Omental fat pad (tissue), 3 donors: ENCODE measurements at regions not wholly inside any gene's neighbourhood (a gene's known extent, or its start where the extent isn't known, plus 50 kb on each side); places are given as distances from the start of the nearest gene placed in this dataset.

Experiments used
- ATAC-seq: fragments of 150-250 bp; one replicate; pipeline ENCODE4 v1.9.1; 2016; ENCODE audit warnings: mild to moderate bottlenecking, moderate library complexity; ENCODE audit not compliant: low FRiP score
- DNase-seq: peaks from one replicate; pipeline ENCODE4 v3.0.0-alpha.2; 2019; ENCODE audit warnings: low spot score
- CTCF ChIP-seq, 3 donors: fragments of 450-650 bp; IDR thresholded peaks; one replicate each; pipeline ENCODE4 v1.5.1; 2016 to 2017; ENCODE audit warnings: antibody characterized with exemption in 3 of 3, mild to moderate bottlenecking in 3 of 3, moderate library complexity in 2 of 3

- DNase-seq (no peak), ATAC-seq (no peak)
- no peak for TF ChIP-seq CTCF (IDR thresholded peaks at IDR 0.05)
Measured at GRCh38 chr10:108241166-108241565, 1076.7 kb upstream of the SORCS1 start.

- no peak for DNase-seq
- ATAC-seq: no peak
- no peak for TF ChIP-seq CTCF (IDR thresholded peaks at IDR 0.05)
Measured at GRCh38 chr10:108238261-108238660, 1073.8 kb upstream of the SORCS1 start.

- no peak for DNase-seq
- TF ChIP-seq CTCF (IDR thresholded peaks at IDR 0.05): no peak
- no peak for ATAC-seq
Measured at GRCh38 chr10:108230478-108231170, 1066.1 kb upstream of the SORCS1 start.

- no peak for TF ChIP-seq CTCF (IDR thresholded peaks at IDR 0.05)
- no peak for DNase-seq
- no peak for ATAC-seq
Measured at GRCh38 chr10:108208732-108209131, 1044.2 kb upstream of the SORCS1 start.

- no peak for DNase-seq
- ATAC-seq: no peak
- no peak for TF ChIP-seq CTCF (IDR thresholded peaks at IDR 0.05)
Measured at GRCh38 chr10:108208038-108208437, 1043.5 kb upstream of the SORCS1 start.

GRCh38 chr10:108204528-108205305, 1040.2 kb upstream of the SORCS1 start:
- TF ChIP-seq CTCF (IDR thresholded peaks at IDR 0.05): no peak
- no peak for ATAC-seq
- DNase-seq: no peak
